ENCODE measurements at regions not wholly inside any gene's neighbourhood (a gene's known extent, or its start where the extent isn't known, plus 50 kb on each side); places are given as distances from the start of the nearest gene placed in this dataset.

DNA sequence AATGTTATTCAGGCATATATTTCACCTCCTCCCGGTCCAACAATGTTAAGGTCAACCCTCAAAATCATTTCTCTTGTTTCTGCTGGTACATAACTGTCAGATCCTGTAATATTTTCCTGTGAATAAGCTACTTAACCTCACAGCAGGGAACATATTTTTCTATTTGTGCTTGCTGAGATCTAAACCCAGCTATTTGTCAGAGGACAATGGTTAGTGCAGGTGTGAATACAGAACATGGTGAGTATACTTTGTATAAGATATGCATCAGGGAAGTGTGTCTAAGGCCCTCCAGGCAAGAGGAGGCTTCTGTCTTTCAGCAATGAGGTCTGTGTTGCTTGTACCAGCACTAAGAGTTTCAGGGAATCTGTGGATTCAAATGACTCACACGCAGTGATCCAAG, 970.6 kb downstream of the NCAM2 start:
- H3K9ac ChIP-seq (ENCODE audit: control insufficient read depth, insufficient read depth, low read length): no peak overlapping the region
- FAIRE-seq (no peak), DNase-seq (ENCODE audit: low read depth, low spot score) (no peak), ATAC-seq (no peak)
- in situ Hi-C loops (cut with MboI): no loop called here
- no peak overlapping the region for H3K4me2 ChIP-seq (ENCODE audit: control insufficient read depth, insufficient read depth)
- no peaks in the 10 kb centered on the region for H4K20me1 ChIP-seq (ENCODE audit: control insufficient read depth, insufficient read depth)
- ChIA-PET RAD21 (ENCODE audit: unreplicated experiment) (no interaction called here), SMC1A (ENCODE audit: uncharacterized antibody, unreplicated experiment) (no interaction called here), CTCF (no interaction called here), POLR2A (no interaction called here)
- WGBS (ENCODE audit: insufficient coverage, insufficient replicate concordance, low lambda C conversion rate, missing lambda C conversion rate): 24% methylated on average over 2 of the region's 2 CpGs
- no peak overlapping the region for H2AFZ ChIP-seq (ENCODE audit: control insufficient read depth, low read depth, low read length)
- TF ChIP-seq PML (IDR thresholded peaks at IDR 0.05; ENCODE audit: low read length): no peak
- no peaks in the 10 kb centered on the region for H3K79me2 ChIP-seq (ENCODE audit: control insufficient read depth, insufficient read depth, low read length)
- H3K9me3 ChIP-seq (replicated peaks; ENCODE audit: control insufficient read depth, insufficient read depth, low read length): no peaks in the 10 kb centered on the region; the same call in 2 of the 3 replicates
- no TSS peak for BruUV-seq (replicated peaks)
- H3K27me3 ChIP-seq (replicated peaks in 1 of 2; ENCODE audit: control insufficient read depth in 2 of 2, insufficient read depth in 2 of 2, low read length in 1 of 2): no peaks in the 10 kb centered on the region
- H3K4me1 ChIP-seq (ENCODE audit: control insufficient read depth, insufficient read depth, low read length): no peaks in the 10 kb centered on the region
- no peaks in the 10 kb centered on the region for H3K36me3 ChIP-seq (ENCODE audit: control insufficient read depth in 2 of 2, insufficient read depth in 2 of 2, low read length in 1 of 2)
- intact Hi-C loops (cut with micrococcal nuclease; ENCODE audit: unreplicated experiment): no loop called here
- H3K27ac ChIP-seq (ENCODE audit: control insufficient read depth, insufficient read depth): no peak overlapping the region
- H3K4me3 ChIP-seq: no peak overlapping the region

DNA sequence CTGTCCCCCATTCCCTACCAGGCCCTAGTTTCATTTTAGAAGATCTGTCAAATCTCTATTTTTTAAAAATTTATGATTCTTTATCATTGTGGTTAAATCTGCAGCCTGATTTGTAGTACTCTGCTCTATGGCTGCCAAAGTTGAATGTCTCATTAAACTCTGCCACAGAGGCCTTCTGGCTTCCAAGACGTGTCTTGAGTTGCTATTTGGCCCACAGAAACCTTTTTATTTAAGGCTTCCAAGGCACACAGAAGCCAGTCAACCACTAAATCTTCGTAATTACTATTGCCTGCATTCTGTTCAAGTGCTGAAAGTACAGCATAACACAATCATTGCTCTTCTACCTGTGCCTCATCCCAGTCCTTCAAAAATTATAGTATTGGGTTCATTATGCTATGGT, 971.0 kb downstream of the NCAM2 start:
- no peaks in the 10 kb centered on the region for H3K36me3 ChIP-seq (ENCODE audit: control insufficient read depth in 2 of 2, insufficient read depth in 2 of 2, low read length in 1 of 2)
- in situ Hi-C loops (cut with MboI): no loop called here
- FAIRE-seq: no peak

More for the DNA sequence above, 971.0 kb downstream of the NCAM2 start:
- Histone ChIP-seq H3K4me3 (no peak overlapping the region), H3K9ac (ENCODE audit: control insufficient read depth, insufficient read depth, low read length) (no peak overlapping the region), H3K4me1 (ENCODE audit: control insufficient read depth, insufficient read depth, low read length) (no peaks in the 10 kb centered on the region), H3K9me3 (replicated peaks; ENCODE audit: control insufficient read depth, insufficient read depth, low read length) (no peaks in the 10 kb centered on the region; the same call in 2 of the 3 replicates), H3K27ac (ENCODE audit: control insufficient read depth, insufficient read depth) (no peak overlapping the region), H3K79me2 (ENCODE audit: control insufficient read depth, insufficient read depth, low read length) (no peaks in the 10 kb centered on the region), H2AFZ (ENCODE audit: control insufficient read depth, low read depth, low read length) (no peak overlapping the region), H3K27me3 (replicated peaks in 1 of 2; ENCODE audit: control insufficient read depth in 2 of 2, insufficient read depth in 2 of 2, low read length in 1 of 2) (no peaks in the 10 kb centered on the region), H3K4me2 (ENCODE audit: control insufficient read depth, insufficient read depth) (no peak overlapping the region), H4K20me1 (ENCODE audit: control insufficient read depth, insufficient read depth) (no peaks in the 10 kb centered on the region)
- ChIA-PET CTCF (no interaction called here), POLR2A (no interaction called here), SMC1A (ENCODE audit: uncharacterized antibody, unreplicated experiment) (no interaction called here), RAD21 (ENCODE audit: unreplicated experiment) (no interaction called here)
- intact Hi-C loops (cut with micrococcal nuclease; ENCODE audit: unreplicated experiment): no loop called here
- TF ChIP-seq, protein P1, sequence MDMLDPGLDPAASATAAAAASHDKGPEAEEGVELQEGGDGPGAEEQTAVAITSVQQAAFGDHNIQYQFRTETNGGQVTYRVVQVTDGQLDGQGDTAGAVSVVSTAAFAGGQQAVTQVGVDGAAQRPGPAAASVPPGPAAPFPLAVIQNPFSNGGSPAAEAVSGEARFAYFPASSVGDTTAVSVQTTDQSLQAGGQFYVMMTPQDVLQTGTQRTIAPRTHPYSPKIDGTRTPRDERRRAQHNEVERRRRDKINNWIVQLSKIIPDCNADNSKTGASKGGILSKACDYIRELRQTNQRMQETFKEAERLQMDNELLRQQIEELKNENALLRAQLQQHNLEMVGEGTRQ (IDR thresholded peaks at IDR 0.05; ENCODE audit: borderline replicate concordance, low read depth, low read length): no peak
- TF ChIP-seq IKZF1 (conservative IDR thresholded peaks at IDR 0.05) (no peak), MEF2B (IDR thresholded peaks at IDR 0.05; ENCODE audit: partially characterized antibody, poor library complexity, severe bottlenecking) (no peak), ZNF217 (IDR thresholded peaks at IDR 0.05) (no peak), CBX5 (IDR thresholded peaks at IDR 0.05; ENCODE audit: low read depth) (no peak)
- no peak for DNase-seq (ENCODE audit: low read depth, low spot score)
- no peak for ATAC-seq
- WGBS (ENCODE audit: insufficient coverage, insufficient replicate concordance, low lambda C conversion rate, missing lambda C conversion rate): 2% methylated on average over 2 of the region's 2 CpGs
- BruUV-seq (replicated peaks): no TSS peak
